ENCODE measurements at regions not wholly inside any gene's neighbourhood (a gene's known extent, or its start where the extent isn't known, plus 50 kb on each side); places are given as distances from the start of the nearest gene placed in this dataset.
A peak's percentile ranks its signal among the peaks of the same experiment; 100 is the strongest.

DNA sequence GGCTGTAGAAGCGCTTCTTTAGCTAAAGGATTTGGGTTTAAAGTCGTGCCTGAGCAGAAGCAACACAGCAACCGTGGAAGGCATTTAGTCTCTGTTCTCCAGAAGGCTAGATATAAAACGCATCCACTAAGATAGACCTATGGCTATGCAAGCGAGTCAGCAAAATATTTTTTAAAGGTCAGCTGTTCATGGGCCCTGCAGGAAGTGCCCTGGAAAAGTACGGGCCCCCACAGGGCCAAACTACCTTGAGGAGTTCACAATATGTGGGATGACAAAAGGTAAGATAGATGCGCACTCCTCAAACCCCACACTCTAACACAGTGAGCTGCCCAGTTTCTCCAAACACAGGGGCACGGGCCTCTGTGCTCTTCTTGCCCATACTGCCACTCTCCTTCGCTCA, 261.6 kb downstream of the VPS13C start:
- DNase-seq (ENCODE audit: low spot score): no peak

- no peak for DNase-seq (ENCODE audit: low spot score)
Observed at GRCh38 chr15:61796056-61796455, 264.2 kb downstream of the VPS13C start.

DNA sequence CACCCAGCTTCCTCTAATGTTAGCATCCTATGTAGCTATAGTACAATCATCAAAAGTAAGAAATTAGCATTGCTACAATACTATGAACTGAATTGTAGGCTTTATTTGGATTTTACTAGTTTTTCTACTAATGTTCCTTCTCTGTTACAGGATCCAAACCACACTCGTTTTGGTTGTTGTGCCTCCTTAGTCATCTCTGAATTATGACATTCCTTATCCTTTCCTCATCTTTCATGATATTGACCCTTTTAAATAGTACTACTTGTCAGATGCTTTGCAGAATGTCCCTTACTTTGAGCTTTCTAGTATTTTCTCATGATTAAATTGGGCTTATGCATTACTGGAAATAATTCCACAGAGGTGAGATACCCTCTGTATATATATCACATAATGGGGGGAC, 265.4 kb downstream of the VPS13C start:
- DNase-seq (ENCODE audit: low spot score): no peak

DNA sequence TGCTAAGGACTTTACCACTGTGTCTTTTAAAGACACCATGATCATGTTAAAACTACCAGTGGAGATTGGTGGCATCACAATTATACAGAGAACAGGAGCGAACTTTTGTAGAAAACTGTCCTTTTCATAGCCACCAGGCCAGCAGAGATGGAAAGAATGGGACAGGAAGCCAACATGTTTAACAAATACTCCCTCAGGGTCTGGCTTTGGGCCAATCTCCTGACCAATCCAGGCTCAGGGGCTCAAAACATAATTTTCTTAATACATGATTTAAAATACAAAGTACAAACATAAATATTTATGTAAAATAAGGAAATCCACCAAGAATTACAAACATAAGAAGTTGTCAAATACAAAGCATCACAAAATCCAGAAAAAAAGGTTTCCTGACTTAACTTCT, 266.0 kb downstream of the VPS13C start:
- no peak for DNase-seq (ENCODE audit: low spot score)

DNA sequence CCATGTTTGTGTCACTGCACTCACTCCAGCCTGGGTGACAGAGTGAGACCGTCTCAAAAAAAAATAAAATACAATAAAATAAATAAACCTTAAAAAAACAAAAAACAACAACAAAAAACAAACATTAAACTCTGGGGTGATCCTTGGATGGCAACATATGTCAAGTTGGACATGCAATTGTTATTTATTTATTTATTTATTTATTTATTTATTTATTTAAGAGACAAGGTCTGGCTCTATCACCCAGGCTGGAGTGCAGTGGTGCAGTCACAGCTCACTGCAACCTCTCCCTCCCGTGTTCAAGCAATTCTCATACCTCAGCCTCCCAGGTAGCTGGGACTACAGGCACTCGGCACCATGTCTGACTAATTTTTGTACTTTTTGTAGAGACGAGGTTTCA, 275.5 kb downstream of the VPS13C start:
- no peak for DNase-seq (ENCODE audit: low spot score)

GRCh38 chr15:61780278-61780980, 279.8 kb downstream of the VPS13C start:
- no peak for DNase-seq (ENCODE audit: low spot score)

- DNase-seq (ENCODE audit: low spot score): no peak
Observed at GRCh38 chr15:61777689-61778088, 282.6 kb downstream of the VPS13C start.

DNA sequence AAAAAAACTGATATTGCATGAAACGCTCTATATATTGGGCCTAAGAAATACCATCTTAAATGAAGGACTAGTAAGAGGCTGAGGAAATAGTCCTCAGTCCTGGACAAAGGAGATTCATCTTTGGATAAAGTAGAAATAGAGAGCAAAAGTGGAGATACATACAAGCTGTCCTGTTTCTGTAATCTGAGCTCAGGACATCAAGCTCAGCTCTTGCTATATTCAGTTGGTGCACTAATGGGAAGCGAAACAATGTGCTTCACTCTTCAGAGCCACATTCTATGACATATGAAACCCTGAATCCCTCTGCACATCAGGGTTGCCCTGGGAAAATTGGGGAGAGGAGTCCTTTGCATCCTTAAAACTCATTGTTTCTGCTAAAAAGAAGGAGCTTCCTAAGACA, 290.7 kb downstream of the VPS13C start:
- DNase-seq (ENCODE audit: low spot score): no peak

DNA sequence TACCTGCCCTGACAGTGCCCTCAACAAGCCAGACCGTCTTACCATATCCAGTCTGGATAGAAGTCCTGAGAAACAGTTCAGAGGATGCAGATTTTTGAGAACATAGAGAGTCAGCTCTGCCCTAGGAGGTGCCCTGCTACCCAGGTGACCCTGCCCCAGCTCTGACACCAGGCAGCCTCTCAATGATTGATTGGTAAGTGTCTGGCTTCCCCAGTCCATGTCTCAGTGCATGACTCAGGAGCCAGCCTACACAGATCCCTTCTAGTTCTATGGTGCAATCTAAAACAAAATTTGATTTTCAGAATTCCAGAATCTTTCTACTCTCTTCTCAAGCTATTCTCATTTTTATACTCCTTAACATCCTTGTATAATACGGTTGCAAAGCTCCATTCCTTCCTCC, 292.1 kb downstream of the VPS13C start:
- DNase-seq (ENCODE audit: low spot score): no peak

DNA sequence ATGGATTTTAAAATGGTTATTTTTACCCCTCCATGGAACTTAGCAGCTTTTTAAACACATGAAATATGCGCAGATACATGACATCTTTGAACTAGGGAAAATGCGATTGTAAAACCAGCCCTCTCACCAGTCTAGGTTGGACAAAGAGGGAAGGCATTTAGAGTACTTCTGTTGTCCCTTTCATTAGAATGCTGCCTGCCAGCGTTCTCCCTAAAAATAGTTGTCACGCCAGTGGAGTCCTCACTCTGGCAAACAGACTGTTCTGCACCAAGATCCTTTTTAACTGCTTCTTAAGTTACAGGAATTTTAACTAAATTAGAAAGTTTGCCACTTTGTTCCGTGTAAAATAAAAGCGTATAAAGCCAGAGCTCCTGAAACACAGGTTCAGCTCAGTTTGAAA, 295.3 kb downstream of the VPS13C start:
- no peak for DNase-seq (ENCODE audit: low spot score)

- no peak for DNase-seq (ENCODE audit: low spot score)
Observed at GRCh38 chr15:61764141-61764540, 296.1 kb downstream of the VPS13C start.

- no peak for DNase-seq (ENCODE audit: low spot score)
Observed at GRCh38 chr15:61762676-61763075, 297.6 kb downstream of the VPS13C start.

GRCh38 chr15:61759639-61760038, 300.6 kb downstream of the VPS13C start:
- DNase-seq (ENCODE audit: low spot score): peak; percentile 5

DNA sequence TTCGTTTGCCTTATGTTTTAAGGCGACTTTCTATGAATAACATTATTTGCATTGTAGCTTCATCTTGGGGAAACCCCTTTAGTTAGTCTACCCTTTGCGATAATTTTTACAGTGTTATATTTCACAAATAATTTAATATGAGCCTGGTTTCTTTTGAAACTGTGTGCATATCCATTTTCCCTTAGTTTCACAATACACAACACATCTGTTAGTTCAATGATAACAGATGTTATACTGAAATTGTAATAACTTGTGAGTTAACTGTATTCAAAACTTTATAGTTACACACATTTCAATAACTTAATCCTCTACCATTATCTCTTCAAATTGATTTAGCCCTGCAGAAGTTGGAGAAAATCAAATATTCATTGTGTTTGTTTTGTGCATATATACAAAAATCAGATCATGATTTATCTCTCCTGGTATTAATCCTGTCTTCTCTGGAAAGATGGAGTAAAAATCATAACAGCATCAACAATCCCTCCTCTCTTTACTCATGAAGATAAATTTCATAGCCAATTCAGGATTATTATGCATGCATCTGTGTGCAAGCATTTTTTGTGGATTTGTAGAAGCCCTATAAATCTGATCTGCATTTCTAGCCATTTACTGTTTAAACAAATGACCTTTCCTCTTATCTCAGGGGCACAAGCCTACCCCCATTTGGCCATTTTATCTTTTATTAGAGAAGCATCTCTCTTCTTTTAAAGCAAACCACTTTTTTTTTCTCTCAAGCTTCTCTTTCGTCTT, 304.0 kb downstream of the VPS13C start:
- DNase-seq (ENCODE audit: low spot score): no peak

GRCh38 chr15:61755467-61755866, 304.8 kb downstream of the VPS13C start:
- DNase-seq (ENCODE audit: low spot score): no peak

GRCh38 chr15:61753018-61753710, 307.1 kb downstream of the VPS13C start:
- DNase-seq (ENCODE audit: low spot score): no peak

GRCh38 chr15:61752001-61752400, 308.2 kb downstream of the VPS13C start:
- DNase-seq (ENCODE audit: low spot score): no peak

DNA sequence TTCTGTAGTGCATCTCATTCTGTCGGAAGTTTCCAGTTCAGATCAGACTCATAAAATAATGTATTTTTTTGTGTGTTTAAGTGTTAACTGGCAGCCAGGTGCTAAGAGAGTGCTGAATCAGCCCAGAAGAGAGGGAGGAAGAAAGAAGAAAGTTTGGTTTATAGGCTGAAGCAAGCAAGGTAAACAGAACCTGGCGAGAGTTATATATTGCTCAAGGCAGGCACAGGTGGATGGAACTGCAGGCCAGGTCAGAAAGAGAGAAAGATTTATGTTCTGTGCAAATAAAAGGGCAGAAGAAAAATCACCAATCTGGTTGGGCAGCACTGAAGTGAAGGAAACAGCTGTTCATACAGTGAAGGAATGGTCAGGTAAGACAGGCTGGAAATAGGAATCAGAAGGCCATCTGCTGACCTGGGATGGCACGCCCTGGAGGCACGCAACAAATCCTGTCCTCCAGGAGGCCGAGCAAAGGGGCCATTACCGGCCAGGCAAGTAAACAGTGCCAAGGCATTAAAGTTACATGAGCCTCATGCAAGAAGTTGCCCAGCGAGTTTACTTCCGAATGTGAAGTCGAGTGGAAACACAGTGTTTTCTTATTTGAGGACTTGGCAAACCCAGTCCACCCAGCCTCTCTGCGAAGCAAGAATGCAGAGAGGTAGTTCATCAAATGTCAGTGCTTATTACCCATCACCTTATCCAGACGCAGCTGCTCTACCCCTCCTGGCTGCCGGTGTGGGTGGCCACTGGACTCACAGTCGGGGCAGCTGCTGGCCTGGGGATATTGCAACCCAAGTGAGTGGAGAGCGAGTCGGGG, 309.8 kb downstream of the VPS13C start:
- DNase-seq (ENCODE audit: low spot score): peak; percentile 4

- no peak for DNase-seq (ENCODE audit: low spot score)
Observed at GRCh38 chr15:61749169-61749568, 311.1 kb downstream of the VPS13C start.

- no peak for DNase-seq (ENCODE audit: low spot score)
Observed at GRCh38 chr15:61748529-61748928, 311.7 kb downstream of the VPS13C start.

DNA sequence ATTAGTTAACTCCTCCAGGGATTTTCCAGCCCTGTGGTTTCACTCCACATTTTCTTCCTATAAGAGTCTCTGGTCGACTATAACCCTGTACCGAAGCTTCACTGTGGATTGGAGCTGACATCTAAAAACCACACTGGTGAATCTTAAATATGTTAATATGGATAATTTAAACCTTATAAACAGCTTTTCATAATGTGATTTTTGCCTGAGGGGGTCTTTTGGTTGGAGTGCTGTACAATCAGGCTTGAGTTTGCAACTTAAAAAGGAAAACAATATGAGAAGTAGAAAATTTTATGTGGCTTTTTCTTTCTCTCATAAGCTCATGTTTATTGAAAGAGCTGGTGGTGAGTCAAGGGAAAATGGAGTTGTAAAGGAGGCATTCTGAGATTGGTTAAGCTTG, 313.7 kb downstream of the VPS13C start:
- DNase-seq (ENCODE audit: low spot score): no peak

DNA sequence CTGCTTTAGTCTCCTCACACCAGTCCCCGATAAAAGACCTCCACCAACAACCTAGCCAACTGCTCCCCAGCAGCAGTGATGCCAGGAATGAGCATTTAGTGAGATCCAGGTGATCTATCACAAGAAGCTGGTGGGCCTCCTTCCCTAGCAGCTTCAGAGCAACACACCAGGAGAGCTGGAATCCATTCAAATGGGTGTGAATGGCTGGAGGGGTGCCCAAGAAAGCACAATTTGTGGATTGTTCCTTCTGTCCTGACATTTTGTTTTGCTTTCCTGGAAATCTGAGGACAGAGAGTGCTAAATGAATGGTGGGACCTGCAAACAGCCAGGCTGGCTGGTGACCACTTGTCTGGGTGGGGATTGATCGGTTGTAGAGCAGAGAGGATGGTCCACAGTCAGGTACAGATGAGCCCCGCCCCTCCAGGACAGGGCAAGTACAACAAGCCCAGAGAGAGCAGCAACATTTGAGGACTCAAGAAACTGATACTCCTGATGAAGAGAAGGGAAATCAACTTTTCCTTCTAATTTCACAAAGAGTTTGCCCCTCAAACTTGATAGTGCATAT, 316.8 kb downstream of the VPS13C start:
- DNase-seq (ENCODE audit: low spot score): no peak

All from cerebellar cortex (tissue), 1 donor.